ENCODE measurements at regions not wholly inside any gene's neighbourhood (a gene's known extent, or its start where the extent isn't known, plus 50 kb on each side); places are given as distances from the start of the nearest gene placed in this dataset.

DNA sequence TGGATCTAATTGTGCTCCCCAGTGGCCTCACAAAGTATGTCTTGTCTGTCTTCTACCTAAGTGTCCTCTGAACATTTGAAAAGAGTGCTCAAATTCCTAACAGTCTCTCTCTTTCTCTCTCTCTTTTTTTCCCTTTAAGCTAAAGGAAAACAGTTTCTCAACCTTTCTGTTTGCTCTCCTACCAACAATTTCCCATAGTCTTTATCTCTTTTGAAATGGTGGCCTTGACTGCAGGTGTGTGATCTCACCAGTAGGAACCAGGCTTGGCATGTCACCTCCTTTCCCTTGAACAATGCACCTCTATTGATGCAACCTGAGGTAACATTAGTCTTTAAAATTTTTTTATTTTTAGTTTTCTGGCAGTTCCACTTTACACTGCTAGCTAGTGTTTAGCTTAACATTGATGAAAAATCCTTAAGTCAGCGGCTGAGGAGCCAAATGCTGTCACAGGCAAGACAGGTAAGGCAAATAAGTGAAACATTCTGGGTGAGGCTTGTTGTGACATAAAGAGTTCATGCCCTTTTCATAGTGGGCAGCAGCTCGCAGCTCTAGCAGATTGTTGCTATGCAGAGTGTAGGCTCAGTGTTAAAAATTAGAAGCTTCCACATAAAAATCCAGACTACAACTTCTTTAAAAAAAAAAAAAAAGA lies 273.4 kb downstream of the HAPSTR1 start:
- TF ChIP-seq, protein P1, sequence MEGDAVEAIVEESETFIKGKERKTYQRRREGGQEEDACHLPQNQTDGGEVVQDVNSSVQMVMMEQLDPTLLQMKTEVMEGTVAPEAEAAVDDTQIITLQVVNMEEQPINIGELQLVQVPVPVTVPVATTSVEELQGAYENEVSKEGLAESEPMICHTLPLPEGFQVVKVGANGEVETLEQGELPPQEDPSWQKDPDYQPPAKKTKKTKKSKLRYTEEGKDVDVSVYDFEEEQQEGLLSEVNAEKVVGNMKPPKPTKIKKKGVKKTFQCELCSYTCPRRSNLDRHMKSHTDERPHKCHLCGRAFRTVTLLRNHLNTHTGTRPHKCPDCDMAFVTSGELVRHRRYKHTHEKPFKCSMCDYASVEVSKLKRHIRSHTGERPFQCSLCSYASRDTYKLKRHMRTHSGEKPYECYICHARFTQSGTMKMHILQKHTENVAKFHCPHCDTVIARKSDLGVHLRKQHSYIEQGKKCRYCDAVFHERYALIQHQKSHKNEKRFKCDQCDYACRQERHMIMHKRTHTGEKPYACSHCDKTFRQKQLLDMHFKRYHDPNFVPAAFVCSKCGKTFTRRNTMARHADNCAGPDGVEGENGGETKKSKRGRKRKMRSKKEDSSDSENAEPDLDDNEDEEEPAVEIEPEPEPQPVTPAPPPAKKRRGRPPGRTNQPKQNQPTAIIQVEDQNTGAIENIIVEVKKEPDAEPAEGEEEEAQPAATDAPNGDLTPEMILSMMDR (conservative IDR thresholded peaks at IDR 0.05; ENCODE audit: low read depth, low read length): no peak
- DNase-seq (ENCODE audit: low read depth): no peak
- H3K4me3 ChIP-seq (ENCODE audit: low read depth, low read length): no peak overlapping the region

DNA sequence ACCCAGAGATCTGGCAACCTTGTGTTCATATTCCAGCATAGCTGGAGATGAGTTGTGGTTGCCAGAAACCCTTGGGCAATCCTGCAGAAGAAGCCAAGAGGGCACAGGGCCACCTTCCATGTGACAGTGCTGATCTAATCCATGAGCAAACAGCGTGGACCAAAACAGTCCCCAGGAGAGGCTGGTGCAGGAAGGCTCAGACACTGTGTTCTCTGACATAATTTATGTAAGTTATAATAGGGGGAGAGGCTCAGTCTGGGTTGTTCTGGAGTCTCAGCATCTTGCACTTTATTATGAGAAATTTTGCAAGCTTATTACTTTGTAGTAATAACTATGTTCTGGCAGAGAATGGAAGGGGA lies 273.9 kb downstream of the HAPSTR1 start:
- TF ChIP-seq, protein P1 (conservative IDR thresholded peaks at IDR 0.05; ENCODE audit: low read depth, low read length): no peak
- H3K4me3 ChIP-seq (ENCODE audit: low read depth, low read length): no peak overlapping the region
- DNase-seq (ENCODE audit: low read depth): no peak

DNA sequence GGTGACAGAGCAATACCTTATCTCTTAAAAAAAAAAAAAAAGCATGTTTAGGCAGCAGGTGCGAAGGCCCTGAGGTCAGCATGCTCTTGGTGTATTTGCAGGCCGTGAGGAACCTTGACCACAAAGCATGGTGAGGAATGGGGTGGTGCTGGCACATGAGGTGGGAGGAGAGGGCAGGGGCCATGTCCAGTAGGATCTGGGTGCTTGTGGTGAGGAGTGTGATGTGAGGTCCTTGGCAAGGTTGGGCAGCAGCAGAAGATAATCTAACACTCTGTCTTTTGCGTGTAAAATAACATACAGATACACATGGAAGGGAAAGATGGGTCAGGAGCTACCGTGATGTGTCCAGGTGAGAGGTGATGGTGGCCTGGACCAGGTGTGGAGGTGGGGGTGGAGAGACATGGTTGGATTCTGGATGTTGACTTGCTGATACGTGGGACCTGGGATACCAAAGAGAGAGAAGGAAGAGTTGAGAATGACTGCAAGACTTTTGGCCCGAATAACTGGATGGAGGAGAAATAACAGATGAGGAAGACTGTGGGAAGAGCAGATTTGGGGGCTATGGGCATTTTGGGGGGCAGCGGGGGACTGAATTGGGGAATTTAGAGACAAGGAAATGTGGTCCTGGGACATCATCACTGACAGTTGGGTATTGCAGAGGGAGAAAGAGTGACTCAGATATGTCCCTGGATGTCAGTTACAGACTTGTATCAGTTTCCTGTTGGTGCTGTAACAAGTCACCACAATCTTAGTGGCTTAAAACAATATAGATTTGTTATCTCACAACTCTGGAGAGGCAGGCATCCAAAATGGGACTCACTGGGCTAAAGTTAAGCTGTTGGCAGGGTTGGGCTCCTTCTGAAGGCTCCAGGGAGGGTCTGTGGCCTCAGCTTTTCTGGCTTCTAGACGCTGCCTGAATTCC lies 274.9 kb downstream of the HAPSTR1 start:
- H3K4me3 ChIP-seq (ENCODE audit: low read depth, low read length): no peak overlapping the region
- no peak for DNase-seq (ENCODE audit: low read depth)
- TF ChIP-seq, protein P1 (conservative IDR thresholded peaks at IDR 0.05; ENCODE audit: low read depth, low read length): no peak

DNA sequence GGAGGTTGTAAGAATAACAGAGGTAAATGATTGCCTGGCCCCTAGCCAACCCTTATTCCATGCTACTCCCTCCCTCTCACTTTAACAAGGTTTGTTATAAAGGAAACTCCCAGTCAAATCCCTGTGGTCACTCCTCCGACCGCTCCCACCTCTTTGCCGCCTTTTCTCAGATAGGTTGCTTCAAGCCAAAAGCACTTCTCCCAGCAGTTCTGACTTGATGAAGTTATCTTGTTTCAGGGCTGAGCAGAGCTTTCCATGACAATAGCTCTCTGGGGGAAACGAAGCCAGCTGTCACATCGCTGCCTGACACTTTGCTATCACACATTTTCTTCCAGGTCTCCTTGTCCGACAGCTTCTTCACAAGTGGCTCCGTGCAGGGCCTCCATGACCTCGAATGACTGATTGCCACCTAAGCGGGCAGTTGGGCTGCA lies 278.6 kb downstream of the HAPSTR1 start:
- H3K4me3 ChIP-seq (ENCODE audit: low read depth, low read length): no peak overlapping the region
- TF ChIP-seq, protein P1 (conservative IDR thresholded peaks at IDR 0.05; ENCODE audit: low read depth, low read length): no peak
- no peak for DNase-seq (ENCODE audit: low read depth)

DNA sequence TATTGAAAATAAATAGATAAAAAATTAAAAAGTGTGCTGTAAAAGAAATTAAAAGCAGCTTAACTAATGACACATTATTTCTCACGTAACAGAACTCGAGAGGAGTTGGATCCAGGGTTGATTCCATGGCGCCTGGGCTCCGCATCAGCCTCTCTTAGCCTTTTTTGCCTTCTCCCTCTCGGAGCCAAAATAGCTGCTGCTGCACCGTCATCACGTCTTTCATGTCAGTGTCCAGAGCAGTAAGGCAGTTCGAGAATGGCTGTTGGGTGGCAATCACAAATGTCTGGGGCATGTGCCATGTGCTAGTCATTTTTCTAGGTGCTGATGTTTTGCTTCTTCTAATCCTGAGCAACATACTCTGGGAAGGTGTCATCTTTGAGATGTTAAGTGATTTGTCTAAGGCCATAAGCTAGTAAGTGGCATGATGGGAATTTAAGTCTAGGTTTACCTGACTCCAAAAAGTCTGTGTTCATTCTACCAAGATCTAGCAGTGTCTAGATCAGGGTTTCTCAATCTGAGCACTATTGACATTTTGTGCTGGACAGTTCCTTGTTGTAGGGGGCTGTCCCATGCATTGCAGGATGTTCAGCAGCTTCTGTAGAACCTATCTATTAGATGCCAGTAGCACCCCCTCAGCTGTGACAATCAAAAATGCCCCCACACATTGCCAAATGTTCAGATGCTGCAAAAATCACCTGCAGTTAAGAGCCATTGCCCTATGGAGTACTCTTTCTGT lies 280.4 kb downstream of the HAPSTR1 start:
- TF ChIP-seq, protein P1 (conservative IDR thresholded peaks at IDR 0.05; ENCODE audit: low read depth, low read length): no peak
- DNase-seq (ENCODE audit: low read depth): no peak
- no peak overlapping the region for H3K4me3 ChIP-seq (ENCODE audit: low read depth, low read length)

DNA sequence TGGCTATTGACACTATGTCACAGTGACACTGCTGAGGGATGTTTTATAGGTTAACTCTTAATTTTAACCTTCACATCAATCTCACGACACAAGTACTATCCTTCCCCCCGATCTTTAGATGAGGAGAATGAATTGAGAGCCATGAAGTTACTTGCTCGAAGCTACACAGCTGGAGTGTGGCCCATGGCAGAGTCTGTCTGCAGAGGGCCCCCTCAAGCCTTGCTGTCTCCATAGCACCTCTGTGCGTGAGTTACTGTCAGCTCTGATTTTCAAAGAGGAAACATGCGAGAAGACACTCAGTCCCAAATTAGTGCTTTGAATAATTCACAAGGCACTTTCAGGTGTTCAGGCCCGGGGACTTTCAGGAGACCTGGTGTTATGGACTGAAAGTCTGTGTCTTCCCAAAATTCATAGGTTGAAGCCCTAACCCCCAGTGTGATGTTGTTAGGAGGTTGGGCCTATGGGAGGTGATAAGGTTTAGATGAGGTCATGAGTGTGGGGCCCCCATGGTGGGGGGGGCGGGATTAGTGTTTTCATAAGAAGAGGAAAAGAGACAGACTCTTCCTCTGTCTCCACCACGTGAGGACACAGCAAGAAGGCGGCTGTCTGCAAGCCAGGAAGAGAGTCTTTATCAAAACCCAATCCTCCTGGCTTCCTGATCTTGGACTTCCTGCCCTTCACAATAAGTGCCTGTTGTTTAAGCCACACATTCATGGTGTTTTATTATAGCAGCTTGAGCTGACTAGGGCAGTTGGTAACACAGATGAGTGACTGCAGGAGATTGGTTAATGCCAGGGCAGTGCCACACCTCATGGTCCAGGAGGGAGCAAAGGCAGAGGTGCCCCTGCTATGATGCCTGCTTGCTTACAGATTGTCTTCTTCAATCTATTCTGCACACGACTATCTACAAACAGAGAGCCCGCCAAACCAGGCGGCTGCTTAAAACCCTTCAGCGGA lies 281.8 kb downstream of the HAPSTR1 start:
- H3K4me3 ChIP-seq (ENCODE audit: low read depth, low read length): no peak overlapping the region
- TF ChIP-seq, protein P1 (conservative IDR thresholded peaks at IDR 0.05; ENCODE audit: low read depth, low read length): no peak
- no peak for DNase-seq (ENCODE audit: low read depth)

All from choroid plexus epithelial cell (primary cell).